GM23338 (cell line): ENCODE measurements at regions not wholly inside any gene's neighbourhood (a gene's known extent, or its start where the extent isn't known, plus 50 kb on each side); places are given as distances from the start of the nearest gene placed in this dataset.

Experiments used
- CTCF ChIP-seq, 2 experiments: fragments of 200-600 bp in 1 of 2; sonication (generic) in 1 of 2; conservative IDR thresholded peaks; 2 replicates each; pipeline versions ENCODE4 v1.5.1 to v1.6.1; 2016 to 2017; ENCODE audit warnings: antibody characterized with exemption in 2 of 2, low read depth in 2 of 2, mild to moderate bottlenecking in 2 of 2, moderate library complexity in 1 of 2
- REST ChIP-seq: IDR thresholded peaks from one replicate; pipeline ENCODE4 v1.6.1; 2018; ENCODE audit warnings: antibody characterized with exemption; ENCODE audit not compliant: unreplicated experiment

- TF ChIP-seq REST: no peak
- no peak for TF ChIP-seq CTCF (conservative IDR thresholded peaks at IDR 0.05; ENCODE audit: low read depth in 2 of 2)
Measured at GRCh38 chr12:68435816-68436215, 103.7 kb upstream of the MDM1 start.
